Right atrium auricular region (tissue), 2 donors: ENCODE measurements at regions not wholly inside any gene's neighbourhood (a gene's known extent, or its start where the extent isn't known, plus 50 kb on each side); places are given as distances from the start of the nearest gene placed in this dataset.

ENCODE experiments used
- DNase-seq: peaks from one replicate; pipeline ENCODE4 v3.0.0-alpha.2; 2019; ENCODE audit warnings: low spot score
- H3K27ac ChIP-seq, 2 donors: fragments of 200-600 bp; sonication (generic); 1 replicate in 1 of 2; 2 replicates in 1 of 2; pipeline ENCODE4 v1.5.1; 2016 to 2019
- H3K27me3 ChIP-seq, 2 donors: fragments of 200-600 bp; sonication (generic); one replicate each; pipeline versions ENCODE4 v1.5.1 to v1.6.0; 2017 to 2019
- H3K36me3 ChIP-seq: fragments of 200-600 bp; sonication (generic); one replicate; pipeline ENCODE4 v1.5.1; 2016
- H3K4me1 ChIP-seq, 2 donors: fragments of 200-600 bp; sonication (generic); one replicate each; pipeline versions ENCODE4 v1.5.1 to v1.6.0; 2017 to 2019
- H3K4me3 ChIP-seq, 2 donors: fragments of 200-600 bp; sonication (generic); 1 replicate in 1 of 2; 2 replicates in 1 of 2; pipeline ENCODE4 v1.5.1; 2017 to 2019; ENCODE audit warnings: mild to moderate bottlenecking in 1 of 2, moderate library complexity in 1 of 2
- H3K9me3 ChIP-seq, 2 donors: fragments of 200-600 bp; sonication (generic); one replicate each; pipeline ENCODE4 v1.5.1; 2019
- TF ChIP-seq, protein P1 (sequence below), 2 donors: fragments of 200-600 bp; sonication (generic); IDR thresholded peaks; one replicate each; pipeline ENCODE4 v1.5.1; 2019; ENCODE audit warnings: antibody characterized with exemption in 2 of 2

DNA sequence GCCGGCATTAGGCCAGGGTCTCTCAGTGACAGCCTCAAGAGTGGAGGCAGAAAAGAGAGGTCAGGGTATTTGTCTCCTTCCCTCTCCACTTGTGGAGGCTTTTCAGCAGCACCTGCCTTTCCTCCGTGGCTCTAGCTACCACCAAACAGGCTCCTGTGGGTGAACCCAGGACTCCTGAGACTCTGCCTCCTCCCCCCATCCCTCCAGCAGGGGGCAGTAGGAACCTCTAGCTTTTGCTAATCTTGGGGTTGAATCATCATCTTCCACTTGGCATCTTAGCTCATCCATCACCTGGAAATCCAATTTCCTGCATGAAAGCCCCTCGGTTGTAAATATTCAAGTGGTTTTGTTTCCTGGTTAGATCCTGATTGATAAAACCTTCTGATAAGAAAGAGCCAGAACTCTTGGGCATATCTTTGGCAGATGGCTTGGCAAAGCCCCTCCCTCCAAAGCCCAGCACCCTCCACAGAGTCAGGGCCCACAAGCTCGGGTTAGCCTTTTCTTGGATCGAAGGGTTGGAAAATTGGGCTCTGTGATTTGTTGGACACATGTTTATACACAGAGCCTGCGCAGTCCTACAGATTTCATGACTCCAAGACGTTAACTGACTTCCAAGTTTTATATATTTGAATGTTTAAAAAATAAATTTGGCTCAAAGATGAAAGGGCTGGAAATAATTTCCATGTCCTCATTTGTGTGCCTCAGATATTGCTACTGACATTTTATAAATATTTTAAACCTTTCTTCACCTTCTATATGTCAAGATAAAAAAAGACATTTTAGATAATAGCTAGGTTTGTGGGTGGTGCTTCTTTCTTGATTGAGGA lies 322.1 kb downstream of the MAP2K4 start:
- no peaks in the 10 kb centered on the region for H3K9me3 ChIP-seq
- H3K4me1 ChIP-seq, result no peaks in the 10 kb centered on the region
- no peak overlapping the region for H3K4me3 ChIP-seq
- no peak overlapping the region for H3K27ac ChIP-seq
- TF ChIP-seq, protein P1, sequence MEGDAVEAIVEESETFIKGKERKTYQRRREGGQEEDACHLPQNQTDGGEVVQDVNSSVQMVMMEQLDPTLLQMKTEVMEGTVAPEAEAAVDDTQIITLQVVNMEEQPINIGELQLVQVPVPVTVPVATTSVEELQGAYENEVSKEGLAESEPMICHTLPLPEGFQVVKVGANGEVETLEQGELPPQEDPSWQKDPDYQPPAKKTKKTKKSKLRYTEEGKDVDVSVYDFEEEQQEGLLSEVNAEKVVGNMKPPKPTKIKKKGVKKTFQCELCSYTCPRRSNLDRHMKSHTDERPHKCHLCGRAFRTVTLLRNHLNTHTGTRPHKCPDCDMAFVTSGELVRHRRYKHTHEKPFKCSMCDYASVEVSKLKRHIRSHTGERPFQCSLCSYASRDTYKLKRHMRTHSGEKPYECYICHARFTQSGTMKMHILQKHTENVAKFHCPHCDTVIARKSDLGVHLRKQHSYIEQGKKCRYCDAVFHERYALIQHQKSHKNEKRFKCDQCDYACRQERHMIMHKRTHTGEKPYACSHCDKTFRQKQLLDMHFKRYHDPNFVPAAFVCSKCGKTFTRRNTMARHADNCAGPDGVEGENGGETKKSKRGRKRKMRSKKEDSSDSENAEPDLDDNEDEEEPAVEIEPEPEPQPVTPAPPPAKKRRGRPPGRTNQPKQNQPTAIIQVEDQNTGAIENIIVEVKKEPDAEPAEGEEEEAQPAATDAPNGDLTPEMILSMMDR (IDR thresholded peaks at IDR 0.05), result peak in 1 of 2 donors; percentile 27
- DNase-seq, result no peak
- H3K27me3 ChIP-seq, result no peaks in the 10 kb centered on the region
- H3K36me3 ChIP-seq, result no peaks in the 10 kb centered on the region

DNA sequence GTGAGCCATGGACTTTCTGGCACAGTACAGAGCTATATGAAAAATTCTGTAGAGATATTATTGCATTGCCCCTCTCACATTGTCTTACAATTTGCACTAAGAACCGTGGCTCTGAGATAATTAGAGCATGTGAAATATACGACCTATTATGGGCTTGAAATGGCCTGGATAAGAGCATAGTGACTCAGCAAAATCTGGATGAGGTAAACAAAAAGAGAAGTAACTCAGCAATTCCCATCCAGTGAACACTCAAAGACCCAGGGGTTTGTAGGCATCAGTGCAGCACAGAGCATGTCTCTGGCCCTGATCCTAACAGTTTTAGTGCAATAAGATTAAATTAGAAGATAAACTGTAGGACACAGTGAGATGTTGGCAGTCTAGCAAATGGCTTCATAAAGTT lies 317.2 kb upstream of the MYOCD start:
- H3K27me3 ChIP-seq, result no peaks in the 10 kb centered on the region
- H3K9me3 ChIP-seq, result no peaks in the 10 kb centered on the region
- TF ChIP-seq, protein P1 (IDR thresholded peaks at IDR 0.05), result no peak
- DNase-seq, result no peak
- no peak overlapping the region for H3K27ac ChIP-seq
- no peak overlapping the region for H3K4me3 ChIP-seq
- no peaks in the 10 kb centered on the region for H3K36me3 ChIP-seq
- no peaks in the 10 kb centered on the region for H3K4me1 ChIP-seq

DNA sequence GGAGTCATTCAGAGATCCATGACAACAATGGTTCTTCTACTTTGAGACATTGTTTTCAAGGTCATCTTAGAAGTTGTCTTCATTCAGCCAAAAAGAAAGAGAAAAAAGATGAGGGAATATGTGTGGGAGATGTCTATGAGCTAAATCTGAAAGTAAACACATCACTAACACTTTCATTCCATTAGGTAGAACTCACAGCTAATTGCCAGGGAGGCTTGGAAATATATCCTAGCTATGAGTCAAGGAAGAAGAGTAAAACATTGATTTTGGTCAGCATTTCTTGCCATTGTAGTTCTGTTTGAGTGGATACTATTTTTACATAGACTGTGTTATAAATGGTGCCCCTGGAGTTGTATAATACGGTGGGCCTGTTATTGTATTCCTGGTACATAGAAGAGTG lies 316.4 kb upstream of the MYOCD start:
- Histone ChIP-seq H3K27me3 (no peaks in the 10 kb centered on the region), H3K27ac (no peak overlapping the region), H3K4me3 (no peak overlapping the region), H3K36me3 (no peaks in the 10 kb centered on the region), H3K9me3 (no peaks in the 10 kb centered on the region), H3K4me1 (no peaks in the 10 kb centered on the region)
- TF ChIP-seq, protein P1 (IDR thresholded peaks at IDR 0.05), result no peak
- no peak for DNase-seq

DNA sequence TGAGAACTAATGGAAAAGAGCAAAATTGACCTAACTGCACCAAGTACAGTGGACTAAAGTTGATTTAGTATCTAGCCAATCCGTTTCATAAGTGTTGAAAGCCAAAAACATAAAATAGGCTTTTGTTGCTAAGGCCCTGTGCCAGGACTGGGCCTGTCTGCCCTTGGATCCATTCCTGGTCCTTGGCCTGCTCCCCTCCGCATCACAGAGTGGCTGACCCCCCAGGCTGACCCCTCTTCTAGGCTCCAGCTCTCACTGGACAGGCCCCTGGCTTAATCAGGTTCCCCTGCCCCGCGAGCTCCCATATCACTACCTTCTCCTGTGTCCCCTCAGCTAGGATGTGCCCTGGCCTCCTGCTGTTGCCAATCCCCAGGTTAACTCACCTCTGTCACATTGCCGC lies 313.6 kb upstream of the MYOCD start:
- Histone ChIP-seq H3K4me3 (no peak overlapping the region), H3K9me3 (no peaks in the 10 kb centered on the region), H3K36me3 (no peaks in the 10 kb centered on the region), H3K27me3 (no peaks in the 10 kb centered on the region), H3K4me1 (no peaks in the 10 kb centered on the region), H3K27ac (no peak overlapping the region)
- TF ChIP-seq, protein P1 (IDR thresholded peaks at IDR 0.05), result no peak
- no peak for DNase-seq

DNA sequence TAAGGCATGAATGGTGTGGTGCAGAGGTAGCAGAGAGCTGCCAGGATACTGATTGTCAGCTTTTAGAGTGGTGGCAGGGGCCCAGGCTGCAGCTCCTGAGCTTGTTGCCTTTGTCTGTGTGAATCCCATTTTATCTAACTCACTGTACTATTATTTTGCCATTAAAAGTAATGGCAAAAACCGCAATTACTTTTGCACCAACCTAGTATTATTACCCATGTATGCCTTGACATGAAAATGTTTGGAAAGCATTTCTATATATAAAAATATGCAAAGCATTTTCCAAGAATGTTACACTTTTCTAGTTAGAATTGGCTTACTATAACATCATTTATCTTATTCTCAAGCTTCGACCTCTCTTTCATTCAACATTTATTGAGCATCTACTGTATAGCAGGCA lies 308.1 kb upstream of the MYOCD start:
- H3K9me3 ChIP-seq, result no peaks in the 10 kb centered on the region
- no peaks in the 10 kb centered on the region for H3K36me3 ChIP-seq
- TF ChIP-seq, protein P1 (IDR thresholded peaks at IDR 0.05), result no peak
- no peaks in the 10 kb centered on the region for H3K4me1 ChIP-seq
- no peaks in the 10 kb centered on the region for H3K27me3 ChIP-seq
- no peak overlapping the region for H3K27ac ChIP-seq
- H3K4me3 ChIP-seq, result no peak overlapping the region
- DNase-seq, result no peak

DNA sequence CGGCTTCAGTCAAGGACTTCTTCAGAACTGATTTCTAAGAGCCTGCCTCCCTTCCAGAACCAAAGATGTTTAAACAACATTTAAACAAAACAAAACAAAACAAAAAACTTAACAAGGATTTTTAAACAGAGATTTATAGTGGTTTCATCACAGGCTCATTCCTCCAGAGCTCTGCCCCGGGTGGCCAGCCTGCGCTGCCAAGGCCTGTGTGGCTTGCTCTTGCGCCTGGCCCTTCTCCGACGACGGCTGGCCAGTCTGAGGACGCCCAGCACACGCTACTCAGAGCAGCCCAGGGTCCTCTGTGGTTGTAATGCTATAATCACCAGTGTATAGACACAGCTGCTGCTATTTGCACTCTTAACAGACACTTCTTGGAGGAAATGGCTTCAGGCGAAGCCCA lies 307.2 kb upstream of the MYOCD start:
- DNase-seq, result no peak
- TF ChIP-seq, protein P1 (IDR thresholded peaks at IDR 0.05), result no peak
- Histone ChIP-seq H3K27ac (no peak overlapping the region), H3K27me3 (no peaks in the 10 kb centered on the region), H3K4me1 (no peaks in the 10 kb centered on the region), H3K9me3 (no peaks in the 10 kb centered on the region), H3K4me3 (no peak overlapping the region), H3K36me3 (no peaks in the 10 kb centered on the region)
